22Rv1 (cell line): ENCODE measurements at regions not wholly inside any gene's neighbourhood (a gene's known extent, or its start where the extent isn't known, plus 50 kb on each side); places are given as distances from the start of the nearest gene placed in this dataset.

ENCODE experiments used
- ZFX ChIP-seq: fragments of 450-650 bp; IDR thresholded peaks from 2 replicates; pipeline ENCODE4 v1.6.1; 2017; ENCODE audit warnings: antibody characterized with exemption, borderline replicate concordance
- TF ChIP-seq, protein P1 (sequence below): fragments of 450-650 bp; IDR thresholded peaks from 2 replicates; pipeline ENCODE4 v1.5.1; 2017; ENCODE audit warnings: mild to moderate bottlenecking

DNA sequence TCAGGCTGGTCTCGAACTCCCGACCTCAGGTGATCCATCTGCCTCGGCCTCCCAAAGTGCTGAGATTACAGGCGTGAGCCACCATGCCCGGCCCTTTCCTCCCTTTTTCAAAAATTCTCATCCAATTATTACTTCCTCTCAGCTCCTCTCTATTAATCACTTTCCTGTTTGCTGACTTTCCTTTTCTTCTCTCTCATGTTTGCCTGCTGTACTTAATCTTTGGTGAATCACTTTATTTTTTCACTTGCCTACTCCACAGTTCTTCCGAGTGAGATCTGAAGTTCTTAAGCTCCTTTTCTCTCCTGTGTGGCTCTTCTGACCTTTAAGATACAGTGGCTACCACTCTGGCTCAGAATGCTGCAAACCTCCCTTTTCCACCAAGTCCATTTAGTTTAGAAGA is 126.3 kb upstream of the SERTAD2 start:
- TF ChIP-seq, protein P1, sequence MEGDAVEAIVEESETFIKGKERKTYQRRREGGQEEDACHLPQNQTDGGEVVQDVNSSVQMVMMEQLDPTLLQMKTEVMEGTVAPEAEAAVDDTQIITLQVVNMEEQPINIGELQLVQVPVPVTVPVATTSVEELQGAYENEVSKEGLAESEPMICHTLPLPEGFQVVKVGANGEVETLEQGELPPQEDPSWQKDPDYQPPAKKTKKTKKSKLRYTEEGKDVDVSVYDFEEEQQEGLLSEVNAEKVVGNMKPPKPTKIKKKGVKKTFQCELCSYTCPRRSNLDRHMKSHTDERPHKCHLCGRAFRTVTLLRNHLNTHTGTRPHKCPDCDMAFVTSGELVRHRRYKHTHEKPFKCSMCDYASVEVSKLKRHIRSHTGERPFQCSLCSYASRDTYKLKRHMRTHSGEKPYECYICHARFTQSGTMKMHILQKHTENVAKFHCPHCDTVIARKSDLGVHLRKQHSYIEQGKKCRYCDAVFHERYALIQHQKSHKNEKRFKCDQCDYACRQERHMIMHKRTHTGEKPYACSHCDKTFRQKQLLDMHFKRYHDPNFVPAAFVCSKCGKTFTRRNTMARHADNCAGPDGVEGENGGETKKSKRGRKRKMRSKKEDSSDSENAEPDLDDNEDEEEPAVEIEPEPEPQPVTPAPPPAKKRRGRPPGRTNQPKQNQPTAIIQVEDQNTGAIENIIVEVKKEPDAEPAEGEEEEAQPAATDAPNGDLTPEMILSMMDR: no peak
- TF ChIP-seq ZFX: no peak
